ENCODE measurements at regions not wholly inside any gene's neighbourhood (a gene's known extent, or its start where the extent isn't known, plus 50 kb on each side); places are given as distances from the start of the nearest gene placed in this dataset.

- TF ChIP-seq TAF1 (IDR thresholded peaks at IDR 0.05; ENCODE audit: borderline replicate concordance, insufficient read depth, low read length) (no peak), FOXP2 (optimal IDR thresholded peaks at IDR 0.05; ENCODE audit: borderline replicate concordance, extremely low read depth, extremely low read length, insufficient read depth) (no peak), REST (IDR thresholded peaks at IDR 0.05; ENCODE audit: insufficient read depth in 1 of 2, low read depth in 2 of 2, low read length in 2 of 2) (no peak), POLR2AphosphoS5 (IDR thresholded peaks at IDR 0.05; ENCODE audit: low read depth, low read length) (no peak), SIN3A (IDR thresholded peaks at IDR 0.05; ENCODE audit: borderline replicate concordance, insufficient read depth, low read length) (no peak)
Observed at GRCh38 chr10:44259090-44259874, 125.6 kb downstream of the CXCL12 start.

GRCh38 chr10:44258460-44259089 lies 126.3 kb downstream of the CXCL12 start:
- no peak for TF ChIP-seq FOXP2 (optimal IDR thresholded peaks at IDR 0.05; ENCODE audit: borderline replicate concordance, extremely low read depth, extremely low read length, insufficient read depth)
- TF ChIP-seq POLR2AphosphoS5 (IDR thresholded peaks at IDR 0.05; ENCODE audit: low read depth, low read length) = no peak
- TF ChIP-seq SIN3A (IDR thresholded peaks at IDR 0.05; ENCODE audit: borderline replicate concordance, insufficient read depth, low read length) = no peak
- no peak for TF ChIP-seq REST (IDR thresholded peaks at IDR 0.05; ENCODE audit: insufficient read depth in 1 of 2, low read depth in 2 of 2, low read length in 2 of 2)

GRCh38 chr10:44258019-44258418 lies 126.9 kb downstream of the CXCL12 start:
- TF ChIP-seq SIN3A (IDR thresholded peaks at IDR 0.05; ENCODE audit: borderline replicate concordance, insufficient read depth, low read length) (no peak), POLR2AphosphoS5 (IDR thresholded peaks at IDR 0.05; ENCODE audit: low read depth, low read length) (no peak), TAF1 (IDR thresholded peaks at IDR 0.05; ENCODE audit: borderline replicate concordance, insufficient read depth, low read length) (no peak), REST (IDR thresholded peaks at IDR 0.05; ENCODE audit: insufficient read depth in 1 of 2, low read depth in 2 of 2, low read length in 2 of 2) (no peak), FOXP2 (optimal IDR thresholded peaks at IDR 0.05; ENCODE audit: borderline replicate concordance, extremely low read depth, extremely low read length, insufficient read depth) (no peak)

- no peak for TF ChIP-seq REST (IDR thresholded peaks at IDR 0.05; ENCODE audit: insufficient read depth in 1 of 2, low read depth in 2 of 2, low read length in 2 of 2)
- peak; percentile 86 for TF ChIP-seq FOXP2 (optimal IDR thresholded peaks at IDR 0.05; ENCODE audit: borderline replicate concordance, extremely low read depth, extremely low read length, insufficient read depth)
Observed at GRCh38 chr10:44253769-44254462, 131.0 kb downstream of the CXCL12 start.
